H9 (cell line): ENCODE measurements at regions not wholly inside any gene's neighbourhood (a gene's known extent, or its start where the extent isn't known, plus 50 kb on each side); places are given as distances from the start of the nearest gene placed in this dataset.

ENCODE experiments used
- DNase-seq: peaks from one replicate; pipeline ENCODE4 v3.0.0-alpha.2; 2017
- H2AFZ ChIP-seq: one replicate; pipeline ENCODE4 v1.6.1; 2013; ENCODE audit warnings: mild to moderate bottlenecking, low read length, control low read depth, moderate library complexity
- H2AK5ac ChIP-seq: 2 replicates; pipeline ENCODE4 v1.6.1; 2013; ENCODE audit warnings: low read length, control low read depth, mixed read lengths; ENCODE audit not compliant: insufficient read length
- H2BK120ac ChIP-seq: one replicate; pipeline ENCODE4 v1.6.1; 2013; ENCODE audit warnings: low read depth, mild to moderate bottlenecking, low read length, control low read depth, inconsistent platforms; ENCODE audit not compliant: poor library complexity, severe bottlenecking
- H2BK12ac ChIP-seq: 2 replicates; pipeline ENCODE4 v1.6.1; 2013; ENCODE audit warnings: low read length, control low read depth, mixed read lengths, low read depth; ENCODE audit not compliant: insufficient read length
- H2BK15ac ChIP-seq: 2 replicates; pipeline ENCODE4 v1.6.1; 2013; ENCODE audit warnings: low read depth, low read length, control low read depth
- H2BK20ac ChIP-seq: one replicate; pipeline ENCODE4 v1.6.1; 2013; ENCODE audit warnings: low read depth, mild to moderate bottlenecking, low read length, control low read depth, inconsistent platforms; ENCODE audit not compliant: poor library complexity, severe bottlenecking
- H2BK5ac ChIP-seq: 2 replicates; pipeline ENCODE4 v1.6.1; 2013; ENCODE audit warnings: low read length, control low read depth, mixed read lengths; ENCODE audit not compliant: insufficient read length
- H3K14ac ChIP-seq: 2 replicates; pipeline ENCODE4 v1.6.1; 2013; ENCODE audit warnings: low read length, control low read depth; ENCODE audit not compliant: insufficient read depth
- H3K18ac ChIP-seq: 2 replicates; pipeline ENCODE4 v1.6.1; 2013; ENCODE audit warnings: low read depth, mild to moderate bottlenecking, mixed read lengths, low read length, control low read depth; ENCODE audit not compliant: insufficient read length
- H3K23ac ChIP-seq: 2 replicates; pipeline ENCODE4 v1.6.1; 2013; ENCODE audit warnings: low read length, control low read depth, mixed read lengths, low read depth; ENCODE audit not compliant: insufficient read length
- H3K23me2 ChIP-seq: 2 replicates; pipeline ENCODE4 v1.6.1; 2013; ENCODE audit warnings: low read depth, mild to moderate bottlenecking, mixed read lengths, low read length, control low read depth; ENCODE audit not compliant: insufficient read length, poor library complexity, severe bottlenecking
- H3K27ac ChIP-seq: 2 replicates; pipeline ENCODE4 v1.5.1; 2013; ENCODE audit warnings: low read length, control low read depth, mixed read lengths, low read depth; ENCODE audit not compliant: insufficient read length
- H3K27me3 ChIP-seq: 2 replicates; pipeline ENCODE4 v1.6.1; 2013; ENCODE audit warnings: low read length, control low read depth, inconsistent platforms; ENCODE audit not compliant: insufficient read depth
- H3K4ac ChIP-seq: 2 replicates; pipeline ENCODE4 v1.6.1; 2013; ENCODE audit warnings: low read depth, mild to moderate bottlenecking, control low read depth, inconsistent platforms, low read length, moderate library complexity
- H3K4me1 ChIP-seq: 2 replicates; pipeline ENCODE4 v1.6.1; 2013; ENCODE audit warnings: low read length, control low read depth, inconsistent platforms; ENCODE audit not compliant: insufficient read depth
- H3K4me2 ChIP-seq: 2 replicates; pipeline ENCODE4 v1.6.1; 2013; ENCODE audit warnings: low read length, control low read depth, mixed read lengths; ENCODE audit not compliant: insufficient read length, insufficient read depth
- H3K56ac ChIP-seq: 2 replicates; pipeline ENCODE4 v1.6.1; 2013; ENCODE audit warnings: low read depth, mild to moderate bottlenecking, mixed read lengths, low read length, control low read depth; ENCODE audit not compliant: insufficient read length
- H3K79me1 ChIP-seq: 2 replicates; pipeline ENCODE4 v1.6.1; 2013; ENCODE audit warnings: low read depth, mild to moderate bottlenecking, moderate library complexity, low read length, control low read depth, inconsistent platforms; ENCODE audit not compliant: insufficient read depth, poor library complexity, severe bottlenecking
- H3K79me2 ChIP-seq: 2 replicates; pipeline ENCODE4 v1.6.1; 2013; ENCODE audit warnings: low read length, control low read depth, inconsistent platforms; ENCODE audit not compliant: insufficient read depth
- H3K9ac ChIP-seq: 2 replicates; pipeline ENCODE4 v1.6.1; 2013; ENCODE audit warnings: low read length, control low read depth, mixed read lengths; ENCODE audit not compliant: insufficient read length; ENCODE audit errors: extremely low read depth
- H3K9me3 ChIP-seq: one replicate; pipeline ENCODE4 v1.6.1; 2013; ENCODE audit warnings: low read depth, low read length, inconsistent platforms; ENCODE audit not compliant: control insufficient read depth
- H3T11ph ChIP-seq: one replicate; pipeline ENCODE4 v1.6.1; 2013; ENCODE audit warnings: mild to moderate bottlenecking, low read length, control low read depth, inconsistent platforms
- H4K20me1 ChIP-seq: one replicate; pipeline ENCODE4 v1.6.1; 2013; ENCODE audit not compliant: control insufficient read depth, insufficient read length, insufficient read depth
- H4K5ac ChIP-seq: 2 replicates; pipeline ENCODE4 v1.6.1; 2013; ENCODE audit warnings: low read depth, mild to moderate bottlenecking, mixed read lengths, low read length, control low read depth; ENCODE audit not compliant: insufficient read length
- H4K8ac ChIP-seq: replicated peaks from 2 replicates; pipeline ENCODE4 v1.6.1; 2013; ENCODE audit warnings: low read length, control low read depth, mixed read lengths, low read depth; ENCODE audit not compliant: insufficient read length
- H4K91ac ChIP-seq: 2 replicates; pipeline ENCODE4 v1.6.1; 2013; ENCODE audit warnings: low read depth, mild to moderate bottlenecking, moderate library complexity, mixed read lengths, low read length, control low read depth; ENCODE audit not compliant: insufficient read length
- H3K27ac Mint-ChIP-seq, 3 experiments: 2 replicates in 2 of 3; 3 replicates in 1 of 3; pipeline ENCODE4 v1.8.0; 2020 to 2021; ENCODE audit warnings: mixed read lengths in 3 of 3, mild to moderate bottlenecking in 1 of 3, moderate library complexity in 1 of 3
- H3K27me3 Mint-ChIP-seq: 2 replicates; pipeline ENCODE4 v1.8.0; 2021; ENCODE audit warnings: low read depth, mild to moderate bottlenecking, moderate library complexity, mixed read lengths
- H3K36me3 Mint-ChIP-seq, 3 experiments: 2 replicates in 2 of 3; 3 replicates in 1 of 3; pipeline ENCODE4 v1.8.0; 2020 to 2021; ENCODE audit warnings: low read depth in 3 of 3, mixed read lengths in 3 of 3; ENCODE audit not compliant: insufficient read depth in 1 of 3
- H3K4me1 Mint-ChIP-seq, 2 experiments: 2 replicates each; pipeline ENCODE4 v1.8.0; 2020; ENCODE audit warnings: mixed read lengths in 2 of 2
- H3K4me3 Mint-ChIP-seq, 2 experiments: 2 replicates in 1 of 2; 3 replicates in 1 of 2; pipeline ENCODE4 v1.8.0; 2020 to 2021; ENCODE audit warnings: mild to moderate bottlenecking in 2 of 2, mixed read lengths in 2 of 2, moderate library complexity in 1 of 2
- H3K9me3 Mint-ChIP-seq, 2 experiments: 2 replicates in 1 of 2; 3 replicates in 1 of 2; pipeline ENCODE4 v1.8.0; 2020; ENCODE audit warnings: mild to moderate bottlenecking in 2 of 2, mixed read lengths in 2 of 2, moderate library complexity in 1 of 2
- CTCF ChIP-seq: fragments of 200-600 bp; sonication (generic); conservative IDR thresholded peaks from 3 replicates; pipeline ENCODE4 v1.8.0; 2021; ENCODE audit warnings: antibody characterized with exemption, mild to moderate bottlenecking
- WGBS: extraction: QIAGEN DNeasy Blood & Tissue Kit; methylation state at CpG from one replicate; pipeline ENCODE4 v1.1.7; 2013; ENCODE audit warnings: missing lambda C conversion rate, low lambda C conversion rate, mixed read lengths; ENCODE audit not compliant: insufficient read length; ENCODE audit errors: extremely low coverage; 5-methylcytosine and 5-hydroxymethylcytosine counted together

DNA sequence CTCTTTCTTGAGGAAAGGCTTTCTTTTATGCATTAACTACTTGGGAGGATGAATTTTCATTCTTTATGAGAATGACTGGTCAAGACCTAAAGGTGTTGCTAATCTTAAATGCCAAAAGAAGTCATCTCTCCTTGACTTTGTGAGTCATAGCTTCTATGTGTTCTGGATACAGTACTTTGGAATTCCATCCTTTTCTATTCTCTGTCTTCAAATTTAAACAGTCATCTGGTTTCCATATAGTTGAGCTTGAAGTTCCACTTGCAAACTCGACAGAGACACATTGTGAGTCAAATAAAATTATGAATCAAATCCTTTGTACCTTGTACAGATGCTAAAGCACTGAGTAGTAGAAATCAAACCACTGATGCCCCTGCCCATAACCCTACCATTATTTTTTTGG, 271.9 kb upstream of the PMFBP1 start:
- no peak overlapping the region for H3K9ac ChIP-seq
- Mint-ChIP-seq H3K36me3 (peaks cover 0 to 20% (median 4%) of the 10 kb centered on the region in 3 experiments; a peak in 3 of 7 replicates), H3K27ac (no peak overlapping the region), H3K9me3 (peaks cover 28 to 38% of the 10 kb centered on the region in 2 experiments), H3K4me3 (no peak overlapping the region), H3K4me1 (peaks cover 0 to 3% of the 10 kb centered on the region in 2 experiments; a peak in 1 of 4 replicates), H3K27me3 (no peaks in the 10 kb centered on the region)
- H2AK5ac ChIP-seq = no peak overlapping the region
- no peaks in the 10 kb centered on the region for H3K23me2 ChIP-seq
- no CpG with 5 or more reads among the region's 1 CpG for WGBS
- H2BK20ac ChIP-seq = no peak overlapping the region
- H4K91ac ChIP-seq = no peak overlapping the region
- H3K18ac ChIP-seq = no peak overlapping the region
- DNase-seq = no peak
- no peaks in the 10 kb centered on the region for H4K20me1 ChIP-seq
- no peak overlapping the region for H4K5ac ChIP-seq
- H2BK120ac ChIP-seq = no peak overlapping the region
- H3K56ac ChIP-seq = no peak overlapping the region
- H4K8ac ChIP-seq = no peak overlapping the region
- no peak overlapping the region for H3K4ac ChIP-seq
- H3K9me3 ChIP-seq = no peaks in the 10 kb centered on the region
- H3K4me2 ChIP-seq = no peak overlapping the region
- no peak overlapping the region for H3T11ph ChIP-seq
- H3K27me3 ChIP-seq = no peaks in the 10 kb centered on the region
- H3K27ac ChIP-seq = no peak overlapping the region
- H2BK5ac ChIP-seq = no peak overlapping the region
- H2AFZ ChIP-seq = no peak overlapping the region
- no peak overlapping the region for H3K14ac ChIP-seq
- no peak overlapping the region for H2BK15ac ChIP-seq
- H3K79me1 ChIP-seq = no peaks in the 10 kb centered on the region
- no peak overlapping the region for H2BK12ac ChIP-seq
- H3K4me1 ChIP-seq = no peaks in the 10 kb centered on the region
- H3K79me2 ChIP-seq = no peaks in the 10 kb centered on the region
- H3K23ac ChIP-seq = no peak overlapping the region
- no peak for TF ChIP-seq CTCF
